ENCODE measurements at regions not wholly inside any gene's neighbourhood (a gene's known extent, or its start where the extent isn't known, plus 50 kb on each side); places are given as distances from the start of the nearest gene placed in this dataset.

- no peaks in the 10 kb centered on the region for H3K27me3 ChIP-seq
- no peaks in the 10 kb centered on the region for H3K36me3 ChIP-seq
- no peaks in the 10 kb centered on the region for H3K9me3 ChIP-seq (replicated peaks)
- H3K4me3 ChIP-seq: no peak overlapping the region
- DNase-seq: peak; percentile 87 to 90
- H3K27ac ChIP-seq: peak overlapping the region; percentile 52
- peaks cover 52% of the 10 kb centered on the region for H3K4me1 ChIP-seq
These were observed 156.8 kb downstream of the MACROH2A1 start for GRCh38 chr5:135242021-135242865.

GRCh38 chr5:135241536-135241935 is 157.5 kb downstream of the MACROH2A1 start:
- no peaks in the 10 kb centered on the region for H3K36me3 ChIP-seq
- peak overlapping the region; percentile 52 for H3K27ac ChIP-seq
- H3K4me1 ChIP-seq: peaks cover 54% of the 10 kb centered on the region
- H3K27me3 ChIP-seq: no peaks in the 10 kb centered on the region
- no peak overlapping the region for H3K4me3 ChIP-seq
- no peak for DNase-seq
- H3K9me3 ChIP-seq (replicated peaks): no peaks in the 10 kb centered on the region

- peaks cover 54% of the 10 kb centered on the region for H3K4me1 ChIP-seq
- no peaks in the 10 kb centered on the region for H3K36me3 ChIP-seq
- H3K9me3 ChIP-seq (replicated peaks): no peaks in the 10 kb centered on the region
- H3K4me3 ChIP-seq: no peak overlapping the region
- no peaks in the 10 kb centered on the region for H3K27me3 ChIP-seq
- peak in 1 of 2 experiments; percentile 0 for DNase-seq
- no peak overlapping the region for H3K27ac ChIP-seq
These were observed 158.2 kb downstream of the MACROH2A1 start for GRCh38 chr5:135240781-135241360.

- no peaks in the 10 kb centered on the region for H3K27me3 ChIP-seq
- H3K27ac ChIP-seq: no peak overlapping the region
- DNase-seq: no peak
- H3K4me3 ChIP-seq: no peak overlapping the region
- peaks cover 53% of the 10 kb centered on the region for H3K4me1 ChIP-seq
- H3K36me3 ChIP-seq: no peaks in the 10 kb centered on the region
- H3K9me3 ChIP-seq (replicated peaks): no peaks in the 10 kb centered on the region
These were observed 158.8 kb downstream of the MACROH2A1 start for GRCh38 chr5:135240283-135240633.

- no peaks in the 10 kb centered on the region for H3K9me3 ChIP-seq (replicated peaks)
- H3K27me3 ChIP-seq: no peaks in the 10 kb centered on the region
- peak in 1 of 2 experiments; percentile 4 for DNase-seq
- H3K27ac ChIP-seq: no peak overlapping the region
- H3K4me3 ChIP-seq: no peak overlapping the region
- no peaks in the 10 kb centered on the region for H3K36me3 ChIP-seq
- H3K4me1 ChIP-seq: peaks cover 53% of the 10 kb centered on the region
These were observed 159.4 kb downstream of the MACROH2A1 start for GRCh38 chr5:135239453-135240282.

- Histone ChIP-seq H3K27me3 (no peaks in the 10 kb centered on the region), H3K9me3 (replicated peaks) (no peaks in the 10 kb centered on the region), H3K4me3 (no peak overlapping the region), H3K36me3 (no peaks in the 10 kb centered on the region), H3K27ac (no peak overlapping the region), H3K4me1 (peaks cover 53% of the 10 kb centered on the region)
- no peak for DNase-seq
These were observed 160.2 kb downstream of the MACROH2A1 start for GRCh38 chr5:135238622-135239452.

GRCh38 chr5:135237748-135238103 is 161.3 kb downstream of the MACROH2A1 start:
- H3K27me3 ChIP-seq: no peaks in the 10 kb centered on the region
- no peak overlapping the region for H3K4me3 ChIP-seq
- no peaks in the 10 kb centered on the region for H3K36me3 ChIP-seq
- no peak for DNase-seq
- H3K27ac ChIP-seq: peak overlapping the region; percentile 44; the same call in 1 of the 2 replicates
- H3K9me3 ChIP-seq (replicated peaks): no peaks in the 10 kb centered on the region
- peaks cover 57% of the 10 kb centered on the region for H3K4me1 ChIP-seq

- Histone ChIP-seq H3K27me3 (no peaks in the 10 kb centered on the region), H3K4me1 (peaks cover 51% of the 10 kb centered on the region), H3K4me3 (no peak overlapping the region), H3K9me3 (replicated peaks) (no peaks in the 10 kb centered on the region), H3K27ac (peak overlapping the region; percentile 44; the same call in 1 of the 2 replicates), H3K36me3 (no peaks in the 10 kb centered on the region)
- peak; percentile 67 to 72 for DNase-seq
These were observed 161.9 kb downstream of the MACROH2A1 start for GRCh38 chr5:135236908-135237747.

- H3K9me3 ChIP-seq (replicated peaks): no peaks in the 10 kb centered on the region
- H3K27me3 ChIP-seq: no peaks in the 10 kb centered on the region
- H3K27ac ChIP-seq: peak overlapping the region; percentile 44; the same call in 1 of the 2 replicates
- no peak overlapping the region for H3K4me3 ChIP-seq
- DNase-seq: no peak
- no peaks in the 10 kb centered on the region for H3K36me3 ChIP-seq
- H3K4me1 ChIP-seq: peaks cover 43% of the 10 kb centered on the region
These were observed 162.7 kb downstream of the MACROH2A1 start for GRCh38 chr5:135236228-135236907.

GRCh38 chr5:135235551-135236227 is 163.3 kb downstream of the MACROH2A1 start:
- Histone ChIP-seq H3K27ac (no peak overlapping the region), H3K4me1 (peaks cover 40% of the 10 kb centered on the region), H3K9me3 (replicated peaks) (no peaks in the 10 kb centered on the region), H3K4me3 (no peak overlapping the region), H3K27me3 (no peaks in the 10 kb centered on the region), H3K36me3 (no peaks in the 10 kb centered on the region)
- no peak for DNase-seq

- no peaks in the 10 kb centered on the region for H3K9me3 ChIP-seq (replicated peaks)
- no peak for DNase-seq
- no peak overlapping the region for H3K4me3 ChIP-seq
- no peaks in the 10 kb centered on the region for H3K27me3 ChIP-seq
- peaks cover 40% of the 10 kb centered on the region for H3K4me1 ChIP-seq
- H3K27ac ChIP-seq: no peak overlapping the region
- H3K36me3 ChIP-seq: no peaks in the 10 kb centered on the region
These were observed 164.2 kb downstream of the MACROH2A1 start for GRCh38 chr5:135234666-135235401.

GRCh38 chr5:135234242-135234641 is 164.8 kb downstream of the MACROH2A1 start:
- no peaks in the 10 kb centered on the region for H3K36me3 ChIP-seq
- no peaks in the 10 kb centered on the region for H3K9me3 ChIP-seq (replicated peaks)
- H3K27ac ChIP-seq: no peak overlapping the region
- H3K27me3 ChIP-seq: no peaks in the 10 kb centered on the region
- peaks cover 36% of the 10 kb centered on the region for H3K4me1 ChIP-seq
- no peak overlapping the region for H3K4me3 ChIP-seq
- no peak for DNase-seq
